Fibroblast of the aortic adventitia (primary cell): ENCODE measurements at regions not wholly inside any gene's neighbourhood (a gene's known extent, or its start where the extent isn't known, plus 50 kb on each side); places are given as distances from the start of the nearest gene placed in this dataset.

ENCODE experiments used
- DNase-seq: peaks from one replicate; pipeline ENCODE4 v3.0.0-alpha.2; 2010; ENCODE audit warnings: low read depth
- H3K4me3 ChIP-seq: 2 replicates; pipeline ENCODE4 v1.5.1; 2011; ENCODE audit warnings: low read depth, mild to moderate bottlenecking, control low read depth, low read length, moderate library complexity
- CTCF ChIP-seq: IDR thresholded peaks from 2 replicates; pipeline ENCODE4 v1.5.1; 2011; ENCODE audit warnings: mild to moderate bottlenecking, low read length, control low read depth, inconsistent platforms; ENCODE audit not compliant: insufficient read depth

- no peak for TF ChIP-seq CTCF
- no peak overlapping the region for H3K4me3 ChIP-seq
- DNase-seq = no peak
Observed at GRCh38 chr1:29482064-29482463, 245.7 kb downstream of the PTPRU start.

GRCh38 chr1:29481031-29481430 lies 244.7 kb downstream of the PTPRU start:
- no peak overlapping the region for H3K4me3 ChIP-seq
- no peak for TF ChIP-seq CTCF
- no peak for DNase-seq

- no peak for TF ChIP-seq CTCF
- no peak overlapping the region for H3K4me3 ChIP-seq
Observed at GRCh38 chr1:29478879-29479278, 242.6 kb downstream of the PTPRU start.

GRCh38 chr1:29478151-29478791 lies 241.9 kb downstream of the PTPRU start:
- H3K4me3 ChIP-seq = no peak overlapping the region
- no peak for DNase-seq
- no peak for TF ChIP-seq CTCF

More at GRCh38 chr1:29478879-29479278, 242.6 kb downstream of the PTPRU start:
- DNase-seq = no peak

GRCh38 chr1:29475326-29475725 lies 239.0 kb downstream of the PTPRU start:
- DNase-seq = no peak
- TF ChIP-seq CTCF = no peak
- no peak overlapping the region for H3K4me3 ChIP-seq

DNA sequence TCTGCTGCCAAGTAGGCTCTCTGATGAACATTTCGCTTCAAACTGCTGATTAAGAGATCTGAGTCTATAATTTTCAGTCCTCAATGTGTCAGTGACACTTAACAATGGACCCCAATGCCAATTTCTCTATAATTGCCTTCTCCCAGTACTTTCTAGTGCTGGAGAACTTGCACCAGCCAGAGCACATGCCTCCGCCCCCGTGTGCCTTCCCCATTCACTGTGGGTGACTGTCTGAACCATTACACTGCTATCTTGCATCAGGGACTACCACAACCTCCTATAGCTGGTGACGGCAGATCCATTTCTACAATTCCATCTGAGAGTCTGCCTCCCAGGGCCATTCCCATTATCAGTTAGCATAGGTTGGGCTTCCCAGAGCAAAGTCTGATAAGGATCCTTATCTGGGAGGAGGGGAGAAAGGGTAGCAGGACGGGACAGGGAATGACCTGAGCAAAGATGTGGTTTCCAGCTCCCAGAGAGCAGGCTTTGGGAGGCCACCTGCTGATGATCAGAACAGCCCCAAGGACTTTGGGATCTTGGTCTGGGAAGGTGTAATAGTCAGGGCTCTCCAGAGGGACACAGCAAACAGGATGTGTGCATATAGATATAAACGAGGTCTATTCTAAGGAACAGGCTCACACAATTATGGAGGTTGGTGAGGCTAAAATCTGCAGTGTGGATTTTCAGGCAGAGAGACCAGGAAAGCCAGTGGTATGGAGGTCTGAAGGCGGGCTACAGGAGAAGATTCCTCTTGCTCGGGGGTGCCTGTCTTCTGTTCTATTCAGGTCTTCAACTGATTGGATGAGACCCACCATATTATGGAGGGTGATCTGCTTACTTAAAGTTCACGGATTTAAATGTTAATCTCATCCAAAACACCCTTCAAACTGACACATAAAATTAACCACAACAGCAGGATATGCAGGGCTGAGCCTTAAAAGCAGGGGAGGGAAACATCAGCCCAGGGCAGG lies 238.2 kb downstream of the PTPRU start:
- DNase-seq = no peak
- no peak for TF ChIP-seq CTCF
- H3K4me3 ChIP-seq = no peak overlapping the region
